OCI-M2 (cell line): ENCODE measurements at regions not wholly inside any gene's neighbourhood (a gene's known extent, or its start where the extent isn't known, plus 50 kb on each side); places are given as distances from the start of the nearest gene placed in this dataset.

Experiments
- DNase-seq: peaks from one replicate; lab custom pipeline; 2025; ENCODE audit not compliant: unreplicated experiment; lab: John Stamatoyannopoulos, UW

- no peak for DNase-seq
Observed at GRCh38 chr3:182704926-182705325, 88.4 kb upstream of the ATP11B start.

- DNase-seq: no peak
Observed at GRCh38 chr3:182708810-182709209, 84.5 kb upstream of the ATP11B start.

GRCh38 chr3:182709306-182709705 is 84.0 kb upstream of the ATP11B start:
- DNase-seq: no peak

GRCh38 chr3:182710557-182711157 is 82.6 kb upstream of the ATP11B start:
- DNase-seq: no peak

GRCh38 chr3:182711261-182711683 is 82.0 kb upstream of the ATP11B start:
- DNase-seq: no peak

- DNase-seq: no peak
Observed at GRCh38 chr3:182711853-182712252, 81.5 kb upstream of the ATP11B start.

GRCh38 chr3:182713111-182713510 is 80.2 kb upstream of the ATP11B start:
- DNase-seq: no peak

GRCh38 chr3:182713743-182714517 is 79.4 kb upstream of the ATP11B start:
- DNase-seq: no peak

GRCh38 chr3:182715006-182715405 is 78.3 kb upstream of the ATP11B start:
- no peak for DNase-seq

GRCh38 chr3:182716114-182716688 is 77.1 kb upstream of the ATP11B start:
- no peak for DNase-seq

- no peak for DNase-seq
Observed at GRCh38 chr3:182717216-182717615, 76.1 kb upstream of the ATP11B start.

- DNase-seq: no peak
Observed at GRCh38 chr3:182722907-182723306, 70.4 kb upstream of the ATP11B start.

GRCh38 chr3:182723596-182723995 is 69.7 kb upstream of the ATP11B start:
- no peak for DNase-seq

- no peak for DNase-seq
Observed at GRCh38 chr3:182725372-182726251, 67.7 kb upstream of the ATP11B start.

GRCh38 chr3:182726258-182727142 is 66.8 kb upstream of the ATP11B start:
- peak; percentile 51 for DNase-seq

- DNase-seq: no peak
Observed at GRCh38 chr3:182728238-182728637, 65.1 kb upstream of the ATP11B start.

GRCh38 chr3:182729903-182730674 is 63.2 kb upstream of the ATP11B start:
- DNase-seq: no peak

GRCh38 chr3:182730675-182731042 is 62.6 kb upstream of the ATP11B start:
- no peak for DNase-seq

- DNase-seq: no peak
Observed at GRCh38 chr3:182731764-182732163, 61.5 kb upstream of the ATP11B start.
